NCI-H1105 (cell line): ENCODE measurements at regions not wholly inside any gene's neighbourhood (a gene's known extent, or its start where the extent isn't known, plus 50 kb on each side); places are given as distances from the start of the nearest gene placed in this dataset.

Experiments used
- DNase-seq: peaks from one replicate; lab custom pipeline; 2025; lab: John Stamatoyannopoulos, UW

DNA sequence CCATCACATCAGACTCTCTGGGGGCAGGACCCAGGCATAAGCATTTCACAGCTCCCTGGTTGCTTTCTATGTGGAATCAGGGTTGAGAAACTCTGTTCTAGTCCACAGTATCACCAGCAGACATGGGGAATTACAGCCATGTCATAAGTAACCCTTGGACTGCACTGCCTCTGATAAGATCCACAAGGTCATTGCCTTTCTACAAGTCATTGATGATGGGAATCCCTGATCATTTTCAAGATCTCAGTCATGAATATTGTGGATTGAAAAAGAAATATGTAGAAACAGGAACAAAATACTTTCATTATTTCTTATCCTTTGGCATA lies 304.1 kb downstream of the KLF6 start:
- no peak for DNase-seq

DNA sequence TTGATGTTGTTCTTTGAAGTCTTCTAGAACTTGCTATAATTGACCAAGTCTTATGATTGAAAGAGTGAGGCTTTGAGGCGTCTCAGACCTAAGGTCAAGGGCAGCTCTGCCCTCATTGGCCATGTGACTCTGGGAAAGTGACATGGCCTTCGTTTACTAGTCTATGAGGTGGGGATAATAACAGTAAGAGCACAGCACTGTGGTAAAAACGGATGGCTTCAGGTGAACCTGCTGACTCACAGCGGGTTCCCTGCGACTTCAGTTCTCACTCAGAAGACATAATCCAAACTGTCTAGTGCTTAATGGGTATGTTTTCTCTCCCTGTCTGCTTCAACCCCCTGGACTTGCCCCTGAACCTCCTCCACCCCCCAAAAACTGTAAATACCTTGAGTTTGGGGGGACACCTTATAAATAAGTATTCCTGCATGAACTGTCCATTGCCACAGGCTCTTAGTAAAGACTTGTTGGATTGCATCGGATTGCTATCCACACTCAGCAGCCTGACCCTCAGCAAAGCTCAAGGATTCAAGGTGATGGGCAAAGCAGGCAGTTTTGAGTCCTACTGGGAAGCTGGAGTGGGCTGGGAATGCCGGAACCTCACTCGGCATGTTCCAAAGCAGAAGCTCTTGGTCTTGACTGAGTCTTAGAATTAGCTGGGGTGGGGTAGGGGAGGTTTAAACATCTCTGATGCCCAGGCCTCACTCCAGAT lies 304.6 kb downstream of the KLF6 start:
- no peak for DNase-seq

DNA sequence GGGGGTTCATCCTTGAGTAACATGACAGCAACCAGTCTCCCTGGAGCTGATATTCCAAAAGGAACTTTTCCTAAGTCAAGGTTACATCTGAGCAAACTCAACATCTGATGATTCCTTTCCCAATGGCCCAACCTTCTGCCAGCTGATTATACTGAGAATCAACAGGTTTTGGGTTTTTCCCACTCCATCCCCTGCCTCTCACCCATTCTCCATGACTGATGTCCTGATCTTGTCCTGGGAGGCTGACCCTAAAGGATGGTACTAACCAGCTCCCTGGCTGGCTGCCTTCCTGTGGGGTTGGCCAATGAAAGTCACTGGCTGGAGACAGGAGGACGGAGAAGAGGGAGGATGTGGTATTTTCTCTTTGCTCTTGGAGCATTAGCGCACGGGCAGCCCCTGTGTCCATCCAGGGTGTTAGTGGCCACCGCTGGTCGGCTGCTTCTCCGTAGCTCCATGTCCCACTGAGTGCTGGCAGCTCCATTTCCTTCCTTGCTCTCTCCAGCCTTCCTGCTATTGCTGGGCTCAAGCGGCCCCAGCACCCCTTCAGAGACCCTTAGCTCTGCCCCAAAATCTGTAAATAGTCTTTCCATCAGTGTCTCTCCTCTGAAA lies 306.2 kb upstream of the PITRM1 start:
- no peak for DNase-seq

DNA sequence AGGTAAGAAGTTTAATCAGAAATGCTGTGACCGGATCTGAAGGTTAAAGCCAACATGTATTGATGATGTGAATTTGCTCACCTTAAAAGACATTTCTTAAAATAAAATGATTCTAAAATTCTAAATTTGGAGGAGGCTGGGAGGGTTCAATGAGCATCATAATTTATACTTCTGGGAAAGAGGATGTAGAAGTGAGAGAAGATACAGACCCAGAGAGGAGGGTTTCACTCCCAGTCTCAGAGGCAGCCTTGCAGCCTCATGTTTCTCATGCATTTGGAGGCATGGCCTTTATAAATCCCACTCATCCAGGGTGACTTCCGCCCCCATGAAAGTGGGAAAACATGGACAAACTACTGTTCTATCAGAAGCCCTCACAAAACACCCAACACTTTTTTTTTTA lies 305.6 kb upstream of the PITRM1 start:
- no peak for DNase-seq

DNA sequence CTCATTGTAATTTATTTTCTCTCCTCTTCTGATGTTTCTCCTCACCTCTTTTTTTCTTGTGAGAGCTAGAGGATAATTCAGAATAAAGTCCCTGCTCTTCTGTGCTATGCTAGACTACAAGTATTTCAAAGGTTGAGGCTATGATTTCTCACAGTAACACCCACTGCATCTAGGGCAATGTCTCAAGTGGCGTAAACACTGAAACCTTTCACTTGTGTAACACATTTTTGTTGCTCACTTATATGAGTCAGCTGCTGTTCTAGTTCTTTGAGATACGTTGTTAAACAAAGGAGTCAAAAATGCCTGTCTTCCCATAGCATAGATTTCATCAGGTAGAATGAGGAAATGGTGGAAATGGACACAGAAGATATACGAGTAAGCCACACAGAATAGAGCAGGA lies 305.1 kb upstream of the PITRM1 start:
- no peak for DNase-seq

DNA sequence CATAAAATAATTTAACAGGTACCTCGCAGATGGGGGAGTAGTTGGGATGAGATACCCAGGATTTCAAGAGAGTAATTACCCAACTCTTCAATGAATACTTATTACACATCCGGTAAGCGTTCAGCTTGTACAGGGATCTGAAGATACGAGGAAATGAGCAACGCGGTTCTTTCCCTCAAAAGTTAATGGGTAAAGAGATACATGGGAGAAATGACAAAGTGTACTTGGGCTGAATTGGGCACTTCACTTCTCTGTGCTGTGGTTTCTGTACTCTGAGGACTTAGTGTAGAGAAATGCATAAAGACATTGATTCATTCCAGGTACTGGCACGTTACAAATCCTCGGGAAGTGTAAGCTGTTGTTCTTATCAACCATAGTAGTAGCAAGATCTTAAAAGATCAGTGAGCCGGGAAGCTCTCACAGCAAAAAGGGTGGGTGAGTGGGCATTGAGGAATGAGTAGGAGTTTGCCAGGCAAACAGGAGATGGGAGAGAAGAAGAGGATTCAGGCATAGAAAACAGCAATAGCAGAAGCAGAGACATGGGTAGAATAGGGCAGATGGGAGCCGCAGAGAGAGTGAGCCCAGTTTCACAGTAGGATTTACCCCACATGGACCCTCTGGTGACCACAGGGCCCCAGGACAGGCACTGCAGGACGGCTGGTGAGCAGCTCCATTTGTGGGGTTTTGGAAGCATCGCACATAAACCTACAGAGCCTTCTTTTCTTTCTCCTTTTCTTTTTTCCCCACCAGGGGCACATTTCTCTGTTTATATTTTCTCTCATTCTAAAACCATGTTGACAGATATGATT lies 304.3 kb upstream of the PITRM1 start:
- DNase-seq: no peak

DNA sequence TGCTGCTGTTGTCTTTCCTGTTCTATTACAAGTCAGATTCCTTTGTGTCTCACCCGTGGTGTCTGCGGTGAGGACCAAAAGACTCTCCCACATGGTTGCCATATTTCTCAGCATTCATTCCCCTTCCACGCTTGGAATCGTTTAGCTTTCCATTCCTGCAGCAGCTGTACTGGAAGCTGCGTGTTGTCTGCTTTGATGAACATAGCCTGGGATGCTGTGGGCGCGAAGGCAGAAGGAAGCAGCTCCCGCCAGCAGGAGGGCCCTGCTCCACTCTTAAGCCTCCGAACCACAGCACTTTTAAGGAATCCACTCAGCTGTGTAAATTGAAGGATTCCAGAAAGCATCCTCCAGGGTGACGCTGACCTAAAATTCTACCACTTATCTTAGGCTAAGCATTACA lies 303.6 kb upstream of the PITRM1 start:
- DNase-seq: no peak

DNA sequence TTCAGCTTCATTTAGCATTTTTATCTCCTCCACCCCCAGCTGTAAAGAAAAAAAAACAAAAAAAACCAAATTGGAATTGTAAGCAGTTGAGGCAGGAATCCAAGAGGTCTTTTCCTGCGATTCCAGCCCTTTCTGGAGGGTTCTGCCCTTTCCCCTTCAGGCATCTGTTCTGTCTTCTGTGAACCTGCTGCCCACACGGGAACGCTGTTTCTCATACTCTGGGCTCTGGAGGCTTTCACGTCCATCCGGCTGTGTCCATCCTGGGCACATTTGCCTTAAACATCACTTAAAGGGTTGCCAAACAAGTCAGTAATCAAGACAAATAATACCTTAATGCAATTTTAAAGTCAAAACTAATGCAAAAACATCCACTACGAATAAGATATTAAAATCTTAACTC lies 302.8 kb upstream of the PITRM1 start:
- DNase-seq: no peak

DNA sequence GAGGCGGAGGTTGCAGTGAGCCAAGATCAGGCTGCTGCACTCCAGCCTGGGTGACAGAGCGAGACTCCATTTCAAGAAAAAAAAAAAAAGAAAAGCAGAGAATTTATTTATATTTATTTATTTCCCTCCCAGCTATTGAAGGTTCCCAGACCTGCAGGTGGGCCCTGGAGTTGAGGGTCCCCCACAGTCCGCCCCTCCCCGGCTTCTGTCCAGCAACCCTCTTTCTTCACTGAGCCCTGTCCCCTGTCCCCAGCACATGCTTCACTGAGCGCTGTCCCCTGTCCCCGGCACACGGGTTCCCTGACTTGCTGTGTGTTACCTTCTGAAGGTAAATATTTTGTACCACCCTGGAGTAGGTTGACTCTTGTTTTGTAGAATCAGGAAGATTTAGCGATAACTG lies 301.7 kb upstream of the PITRM1 start:
- DNase-seq: no peak

DNA sequence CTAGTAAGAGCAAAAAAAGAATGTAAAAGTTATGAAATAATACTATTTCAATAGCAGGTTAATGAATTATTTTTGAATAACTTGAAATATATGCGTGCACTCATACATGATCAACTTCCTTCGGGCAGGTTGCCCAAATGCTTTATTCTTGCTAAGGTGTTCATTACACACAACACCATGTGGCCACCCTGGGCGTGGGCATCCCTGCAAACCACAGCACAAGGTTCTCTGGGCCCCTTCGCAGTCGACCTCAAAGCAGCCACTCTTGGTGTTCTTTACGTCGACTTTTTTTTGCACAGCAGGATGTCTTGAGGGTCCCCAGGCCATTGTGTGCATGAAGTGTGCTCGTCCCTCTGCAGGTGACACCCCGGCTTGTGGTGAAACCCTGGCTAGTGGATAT lies 300.7 kb upstream of the PITRM1 start:
- DNase-seq: no peak

DNA sequence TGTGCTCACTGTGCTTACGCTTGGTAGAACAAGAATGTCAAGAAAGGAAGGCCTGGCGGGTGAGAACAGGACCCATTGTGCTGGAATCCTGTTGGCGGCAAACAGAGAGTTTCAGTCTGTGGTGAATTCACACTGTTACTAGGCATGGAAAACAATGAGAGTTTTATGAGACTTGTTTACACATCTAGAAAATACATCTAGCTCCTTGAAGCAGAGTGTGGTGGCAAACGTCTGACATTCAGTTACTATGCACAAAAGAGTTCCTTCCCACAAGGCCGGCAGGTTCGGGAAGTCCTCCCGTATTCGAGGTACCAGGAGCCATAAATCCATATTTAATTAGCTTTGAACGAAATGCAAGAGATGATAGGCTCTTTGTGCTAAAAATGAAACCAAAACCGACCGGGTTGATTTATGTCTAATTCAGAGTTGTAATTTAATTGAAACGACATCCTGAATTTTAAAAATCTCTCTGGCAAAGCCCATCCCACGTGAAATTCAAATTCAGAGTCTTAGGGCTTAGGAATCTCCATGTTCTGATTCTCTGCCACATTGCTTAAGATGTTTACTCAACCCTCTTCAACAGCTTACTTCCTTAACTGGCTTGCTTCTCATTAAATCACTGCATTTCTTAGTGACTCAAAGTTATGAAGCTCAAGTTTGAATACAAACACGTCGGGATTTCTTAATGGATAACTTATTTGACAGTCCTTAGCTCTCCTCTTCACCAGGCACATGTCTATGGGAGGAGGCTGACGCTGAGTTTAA lies 299.9 kb upstream of the PITRM1 start:
- DNase-seq: no peak

DNA sequence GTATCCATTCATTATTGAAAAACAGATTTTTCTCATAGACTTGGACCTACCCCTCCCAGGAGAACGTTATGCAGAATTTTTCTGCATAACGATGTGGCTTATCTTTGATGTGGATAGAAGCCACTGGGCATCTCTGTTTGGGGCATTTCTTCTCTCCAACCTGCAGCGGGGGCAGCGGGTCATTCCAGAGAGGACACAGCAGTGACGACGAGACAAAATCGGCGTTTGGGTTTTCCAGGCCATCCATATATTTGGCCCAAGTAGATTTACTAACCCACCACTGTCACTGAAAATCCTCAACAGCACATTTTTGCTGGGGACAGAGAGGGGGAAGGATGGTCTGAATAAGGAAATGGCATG lies 299.3 kb upstream of the PITRM1 start:
- no peak for DNase-seq

DNA sequence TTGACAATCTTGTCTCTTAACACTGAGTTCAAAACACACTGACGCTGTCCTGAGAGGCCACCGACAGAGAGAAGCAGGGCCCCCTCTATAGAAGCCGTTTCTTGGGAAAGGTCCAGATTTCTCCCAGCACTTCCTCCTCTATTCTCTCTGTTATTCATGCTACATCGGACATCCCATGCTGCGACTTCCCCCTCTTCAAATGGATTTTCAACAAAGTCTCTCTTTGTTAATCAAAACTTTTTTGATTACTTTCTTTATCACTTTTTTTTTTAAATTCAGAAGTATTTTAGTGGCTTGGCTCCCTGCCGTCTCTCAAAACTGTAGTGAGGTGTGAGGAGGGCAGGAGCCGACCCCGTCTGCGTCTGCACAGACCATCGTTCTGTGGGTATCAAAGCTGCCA lies 298.9 kb upstream of the PITRM1 start:
- no peak for DNase-seq

DNA sequence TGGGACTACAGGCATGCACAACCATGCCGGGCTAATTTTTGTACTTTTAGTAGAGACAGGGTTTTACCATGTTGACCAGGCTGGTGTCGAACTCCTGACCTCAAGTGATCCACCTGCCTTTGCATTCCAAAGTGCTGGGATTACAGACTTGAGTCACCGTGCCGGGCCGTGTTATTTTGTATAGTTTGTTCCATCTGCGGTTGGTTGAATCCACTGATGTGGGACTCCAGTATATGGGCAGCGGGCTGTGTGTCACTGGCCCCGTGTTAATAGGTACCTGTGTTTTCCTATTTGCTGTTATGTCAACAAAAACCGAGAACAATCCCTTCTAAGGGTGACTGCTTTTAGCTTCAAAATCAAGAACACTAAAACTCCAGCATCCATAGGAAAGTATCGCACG lies 297.6 kb upstream of the PITRM1 start:
- no peak for DNase-seq

DNA sequence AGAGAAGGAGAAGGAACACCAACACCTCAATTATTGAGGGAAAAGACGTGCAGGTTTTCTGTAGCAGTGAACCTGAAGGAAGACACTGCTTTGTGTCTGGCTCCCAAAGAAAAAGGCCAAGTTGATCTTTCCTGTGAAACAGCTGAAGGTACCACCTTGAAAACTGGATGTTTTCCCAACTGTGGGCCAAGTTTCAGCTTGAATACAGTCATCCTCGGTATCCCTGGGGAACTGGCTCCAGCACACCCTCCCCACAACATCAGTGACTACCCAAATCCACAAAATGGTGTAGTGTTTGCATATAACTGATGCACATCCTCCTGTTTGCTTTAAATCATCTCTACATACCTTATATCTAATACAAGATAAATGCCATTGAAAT lies 297.0 kb upstream of the PITRM1 start:
- DNase-seq: no peak

DNA sequence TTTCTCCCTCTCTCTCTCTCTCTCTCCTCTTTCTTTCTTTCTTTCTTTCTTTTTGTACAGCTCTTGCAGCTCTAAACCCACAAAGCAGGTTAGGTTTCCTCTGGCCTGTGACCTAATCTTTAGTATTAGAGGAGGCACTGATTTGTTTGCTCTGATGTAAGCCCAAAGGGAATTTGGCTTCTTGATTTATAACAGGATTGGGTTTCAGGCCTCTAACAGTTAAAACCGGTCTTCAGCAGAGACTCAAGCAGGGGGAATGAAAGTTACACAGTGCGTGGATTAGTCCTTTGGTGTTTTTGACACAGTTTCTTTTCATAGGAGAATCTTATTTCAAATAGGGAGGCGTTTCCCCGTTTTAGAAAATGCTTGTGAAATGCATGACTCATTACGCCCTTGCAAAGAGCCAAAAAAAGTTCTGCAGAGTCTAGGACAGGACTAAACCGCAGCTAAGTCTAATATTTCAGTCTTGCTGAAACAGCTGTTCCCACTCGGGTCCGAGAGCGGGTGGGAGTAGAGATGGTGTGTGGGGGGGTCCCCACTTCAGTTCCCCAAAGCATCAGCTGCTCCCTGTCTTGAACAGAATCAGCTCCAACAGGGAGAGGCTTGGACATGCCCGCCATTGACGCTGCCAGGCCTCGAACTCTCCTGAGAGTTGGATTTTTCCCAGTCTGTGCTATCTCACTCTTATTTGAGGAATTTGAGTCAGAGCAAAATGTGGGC lies 296.5 kb upstream of the PITRM1 start:
- DNase-seq: no peak

DNA sequence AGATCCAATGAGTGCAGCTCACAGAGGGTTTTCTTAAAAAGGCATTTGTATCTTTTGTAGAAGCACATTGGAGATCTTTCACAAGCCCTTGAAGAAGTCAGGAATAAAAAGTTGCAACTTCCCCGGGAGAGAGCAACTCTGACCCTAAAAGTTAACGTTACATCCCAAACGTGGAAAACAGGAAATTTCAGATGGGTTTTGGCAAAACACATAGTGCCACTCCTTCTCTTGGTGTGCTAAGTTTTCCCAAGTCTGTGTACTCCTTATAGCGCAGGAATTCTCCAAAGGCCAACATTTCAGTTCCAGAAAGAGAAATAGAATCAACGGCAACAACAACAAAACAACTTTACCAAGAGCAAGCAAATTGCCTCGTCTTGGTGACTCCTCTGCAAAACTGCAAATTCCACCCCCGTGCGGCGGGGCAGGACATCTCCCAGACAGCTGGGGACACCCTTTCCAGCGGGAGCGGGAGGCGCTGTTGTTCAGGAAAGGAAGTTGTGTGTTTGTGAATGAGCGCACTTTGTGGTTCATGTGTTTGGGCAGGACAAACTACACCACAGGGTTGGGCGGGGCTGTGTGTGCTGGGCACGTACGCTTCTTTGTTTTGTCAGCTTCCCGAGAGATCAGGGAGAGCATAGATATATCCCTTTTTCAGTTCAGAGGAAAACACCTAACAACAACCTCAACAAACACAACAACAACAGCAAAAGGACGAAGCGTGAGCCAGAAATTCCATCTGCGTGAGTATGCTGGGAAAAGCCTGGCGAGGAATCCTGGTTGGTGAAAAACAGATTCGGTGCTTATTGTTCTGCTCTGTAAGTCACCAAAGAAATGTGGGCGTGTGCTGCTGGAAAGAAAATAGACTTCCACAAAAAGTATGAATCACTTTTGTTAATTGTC lies 294.7 kb upstream of the PITRM1 start:
- DNase-seq: no peak

DNA sequence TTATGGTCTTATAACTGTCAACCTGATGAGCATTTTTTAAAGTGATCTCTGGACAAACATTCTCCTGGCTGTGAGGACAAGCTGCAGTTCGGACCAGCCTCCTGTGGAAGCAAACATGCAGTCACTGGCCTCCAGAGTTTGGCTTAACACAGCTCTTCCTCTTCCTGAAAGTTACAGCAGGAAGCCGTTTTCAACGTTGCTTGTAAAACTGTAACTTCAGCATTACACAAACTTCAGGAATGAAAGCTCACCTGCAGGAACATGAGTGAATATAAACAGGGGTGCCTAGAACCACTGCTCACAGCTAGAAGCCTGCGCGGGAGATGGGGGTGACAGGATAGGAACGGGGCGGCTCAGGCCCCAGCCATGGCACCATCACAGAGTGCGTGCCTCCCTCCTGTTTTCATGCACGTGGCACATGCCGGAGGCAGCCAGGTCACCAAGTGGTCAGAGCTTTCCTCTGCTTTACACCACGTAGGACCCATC lies 292.9 kb upstream of the PITRM1 start:
- DNase-seq: no peak

DNA sequence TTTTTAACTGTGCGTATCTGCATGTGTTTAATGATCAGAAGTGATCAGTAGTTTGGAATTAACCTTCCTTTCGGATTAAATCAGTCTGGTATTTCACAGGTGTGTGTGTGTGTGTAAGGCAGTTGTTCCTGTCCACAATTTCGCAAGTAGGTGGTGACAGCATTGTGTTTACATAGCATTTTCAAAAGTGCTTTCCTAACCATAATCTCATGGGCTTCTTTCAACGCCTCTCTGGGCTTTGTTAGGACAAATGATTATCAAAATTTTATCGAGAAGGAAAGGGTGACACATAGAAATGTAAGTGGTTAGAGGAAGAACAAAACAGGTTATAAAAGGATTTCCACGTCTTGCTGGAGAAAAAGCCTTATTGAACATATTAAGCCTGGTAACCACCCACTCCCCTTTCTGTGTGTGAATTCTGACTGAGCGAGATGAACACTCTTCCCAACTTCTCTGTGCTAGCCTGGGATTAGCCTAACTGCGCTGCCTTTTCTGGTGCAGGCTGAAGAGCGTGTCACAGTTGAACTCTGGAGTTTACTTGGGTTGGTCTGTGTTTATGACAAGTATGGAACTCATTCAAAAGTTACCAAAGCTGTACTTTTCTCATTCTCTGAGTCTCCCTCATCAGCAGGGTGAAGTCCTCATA lies 292.3 kb upstream of the PITRM1 start:
- no peak for DNase-seq

DNA sequence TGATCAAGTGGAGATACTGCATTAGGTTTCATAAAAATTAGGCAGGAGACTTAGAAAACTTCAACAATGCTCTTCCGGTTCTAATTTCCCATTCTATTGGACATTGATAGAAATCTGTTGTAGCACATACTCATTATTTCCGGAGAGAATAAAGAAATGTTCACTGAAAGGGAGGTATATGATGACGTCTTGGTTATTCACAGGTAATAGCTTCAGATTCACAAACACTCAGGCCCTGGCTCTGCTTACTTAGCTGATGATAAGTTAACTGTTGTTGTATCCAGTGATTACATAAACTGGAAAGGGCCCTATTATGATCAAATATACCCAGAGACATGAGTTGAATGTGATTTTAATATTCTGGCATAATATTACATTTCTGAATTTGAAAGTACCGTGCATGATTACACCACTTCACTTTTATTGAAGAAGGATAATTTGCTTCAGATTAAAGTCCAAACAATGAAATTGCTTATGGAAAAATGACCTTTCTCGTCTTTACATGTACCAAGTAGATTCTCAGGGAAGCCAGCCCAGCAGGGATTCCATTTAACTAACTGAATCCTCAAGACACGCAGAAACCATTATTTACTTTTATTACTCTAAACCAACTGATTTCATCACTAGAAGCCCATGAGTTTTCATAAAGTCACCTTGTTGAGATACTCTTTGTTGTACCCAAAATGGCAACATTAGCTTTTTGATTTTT lies 288.0 kb upstream of the PITRM1 start:
- DNase-seq: no peak
